B cell (primary cell): ENCODE measurements at regions not wholly inside any gene's neighbourhood (a gene's known extent, or its start where the extent isn't known, plus 50 kb on each side); places are given as distances from the start of the nearest gene placed in this dataset.
"Not testable (repeated sequence)": the region's sequence is repeated elsewhere in the genome, so short reads cannot be mapped to it uniquely, and the experiment has no call there.

ENCODE experiments used
- ATAC-seq: fragments of 200-7000 bp; cut with Tn5 transposase; one replicate; pipeline ENCODE4 v1.10.0; 2021; ENCODE audit warnings: low read depth, mild to moderate bottlenecking, moderate number of reproducible peaks, moderate library complexity
- CTCF ChIA-PET: fragments of 350-600 bp; sonication (Branson Sonifier 250); formaldehyde crosslinking; loops from one replicate; lab custom pipeline; 2021; ENCODE audit warnings: antibody characterized with exemption, inconsistent platforms; lab: Charles Lee
- POLR2A ChIA-PET: fragments of 350-600 bp; sonication (Branson Sonifier 250); formaldehyde crosslinking; loops from one replicate; lab custom pipeline; 2021; ENCODE audit warnings: antibody characterized with exemption; lab: Charles Lee
- DNase-seq: peaks from one replicate; pipeline ENCODE4 v3.0.0; 2013
- H2AFZ ChIP-seq: 2 replicates; pipeline ENCODE4 v1.6.1; 2012; ENCODE audit warnings: mild to moderate bottlenecking, low read depth, low read length; ENCODE audit not compliant: insufficient read depth, poor library complexity, severe bottlenecking
- H3K27ac ChIP-seq, 2 donors: 1 replicate in 1 of 2; 2 replicates in 1 of 2; pipeline ENCODE4 v1.5.1; 2012 to 2013; ENCODE audit warnings: low read length in 2 of 2, mild to moderate bottlenecking in 2 of 2, moderate library complexity in 1 of 2
- H3K27me3 ChIP-seq, 4 experiments: fragments of 200-600 bp in 1 of 4; sonication (generic) in 1 of 4; replicated peaks in 1 of 4; 1 replicate in 2 of 4; 2 replicates in 2 of 4; pipeline versions ENCODE4 v1.6.1 to v1.7.0; 2013 to 2016; ENCODE audit warnings: low read length in 3 of 4, mild to moderate bottlenecking in 2 of 4, mixed read lengths in 1 of 4, moderate library complexity in 1 of 4; ENCODE audit not compliant: insufficient read depth in 4 of 4, control insufficient read depth in 3 of 4; ENCODE audit errors: control extremely low read depth in 1 of 4
- H3K36me3 ChIP-seq, 2 experiments: replicated peaks in 1 of 2; 1 replicate in 1 of 2; 2 replicates in 1 of 2; pipeline versions ENCODE4 v1.6.1 to v1.7.1; 2013; ENCODE audit warnings: low read length in 1 of 2; ENCODE audit not compliant: insufficient read depth in 2 of 2, control insufficient read depth in 1 of 2; ENCODE audit errors: control extremely low read depth in 1 of 2, extremely low read depth in 1 of 2
- H3K4me1 ChIP-seq, 2 donors: fragments of 200-600 bp in 1 of 2; sonication (generic) in 1 of 2; 1 replicate in 1 of 2; 2 replicates in 1 of 2; pipeline versions ENCODE4 v1.5.1 to v1.6.1; 2013 to 2017; ENCODE audit warnings: low read length in 2 of 2; ENCODE audit not compliant: control insufficient read depth in 2 of 2, insufficient read depth in 2 of 2
- H3K4me2 ChIP-seq: replicated peaks from 2 replicates; pipeline ENCODE3; 2012; ENCODE audit warnings: mild to moderate bottlenecking, low read depth, low read length; ENCODE audit not compliant: poor library complexity, severe bottlenecking
- H3K4me3 ChIP-seq, 5 experiments: fragments of 200-600 bp in 1 of 5; sonication (generic) in 1 of 5; 1 replicate in 3 of 5; 2 replicates in 2 of 5; pipeline versions ENCODE4 v1.5.1 to v1.7.0; 2011 to 2016; ENCODE audit warnings: low read length in 4 of 5, mild to moderate bottlenecking in 4 of 5, low read depth in 2 of 5, control low read depth in 1 of 5, moderate library complexity in 1 of 5; ENCODE audit not compliant: insufficient read depth in 1 of 5; ENCODE audit errors: control extremely low read depth in 1 of 5, extremely low read depth in 1 of 5
- H3K79me2 ChIP-seq: fragments of 200-600 bp; sonication (generic); one replicate; pipeline ENCODE4 v1.6.0; 2016; ENCODE audit warnings: low read length; ENCODE audit not compliant: control insufficient read depth, insufficient read depth
- H3K9ac ChIP-seq: fragments of 200-600 bp; sonication (generic); 2 replicates; pipeline ENCODE4 v1.6.1; 2017; ENCODE audit warnings: mild to moderate bottlenecking, low read length, moderate library complexity
- H3K9me3 ChIP-seq, 3 donors: one replicate each; pipeline versions ENCODE4 v1.6.1 to v1.7.1; 2013; ENCODE audit warnings: low read length in 2 of 3; ENCODE audit not compliant: control insufficient read depth in 2 of 3, insufficient read depth in 1 of 3; ENCODE audit errors: control extremely low read depth in 1 of 3
- H4K20me1 ChIP-seq: 2 replicates; pipeline ENCODE4 v1.6.0; 2012; ENCODE audit warnings: mild to moderate bottlenecking, low read length; ENCODE audit not compliant: insufficient read depth, control insufficient read depth, poor library complexity, severe bottlenecking
- H3K27ac Mint-ChIP-seq: one replicate; pipeline ENCODE4 v1.8.0; 2021; ENCODE audit warnings: mixed read lengths
- H3K27me3 Mint-ChIP-seq: one replicate; pipeline ENCODE4 v1.8.0; 2021; ENCODE audit warnings: mixed read lengths
- H3K4me1 Mint-ChIP-seq: one replicate; pipeline ENCODE4 v1.8.0; 2021; ENCODE audit warnings: mixed read lengths
- H3K4me3 Mint-ChIP-seq: one replicate; pipeline ENCODE4 v1.8.0; 2021; ENCODE audit warnings: mixed read lengths
- H3K9me3 Mint-ChIP-seq: one replicate; pipeline ENCODE4 v1.8.0; 2022; ENCODE audit warnings: mixed read lengths; ENCODE audit not compliant: insufficient read depth
- EZH2 ChIP-seq: IDR thresholded peaks from 2 replicates; pipeline ENCODE4 v1.6.1; 2012; ENCODE audit warnings: borderline replicate concordance, low read depth, mild to moderate bottlenecking, moderate library complexity, low read length; ENCODE audit not compliant: insufficient read depth, poor library complexity, severe bottlenecking
- WGBS: methylation state at CpG from one replicate; pipeline ENCODE4 v1.1.5; 2013; ENCODE audit warnings: missing lambda C conversion rate; ENCODE audit not compliant: insufficient coverage; 5-methylcytosine and 5-hydroxymethylcytosine counted together
- intact Hi-C: fragments of 100-400 bp; cut with micrococcal nuclease; formaldehyde crosslinking; loops from one replicate; pipeline ENCODE4 v1.10.0; 2022
- TF ChIP-seq, protein P1 (sequence below): fragments of 200-600 bp; IDR thresholded peaks from one replicate; pipeline ENCODE4 v1.8.0; 2022; ENCODE audit warnings: antibody characterized with exemption, mild to moderate bottlenecking

- DNase-seq, H3K27ac ChIP-seq, CTCF ChIA-PET, H3K27me3 Mint-ChIP-seq, H3K27me3 ChIP-seq, ATAC-seq, H3K79me2 ChIP-seq, H2AFZ ChIP-seq, H3K9me3 ChIP-seq, H3K27ac Mint-ChIP-seq, H4K20me1 ChIP-seq, H3K4me1 Mint-ChIP-seq, H3K9me3 Mint-ChIP-seq, H3K36me3 ChIP-seq, H3K4me2 ChIP-seq, H3K4me3 ChIP-seq, H3K4me3 Mint-ChIP-seq, H3K4me1 ChIP-seq, H3K9ac ChIP-seq, intact Hi-C loops, POLR2A ChIA-PET: not testable (repeated sequence)
- 98% methylated on average over 15 of the region's 15 CpGs for WGBS
Measured at GRCh38 chr4:18417651-18418050, 396.1 kb upstream of the LCORL start.

GRCh38 chr4:18406264-18406663 is 384.7 kb upstream of the LCORL start:
- Histone ChIP-seq H3K36me3 (no peaks in the 10 kb centered on the region), H3K79me2 (no peaks in the 10 kb centered on the region), H3K27me3 (no peaks in the 10 kb centered on the region), H3K4me2 (no peak overlapping the region), H3K4me3 (no peak overlapping the region), H3K9me3 (no peaks in the 10 kb centered on the region), H3K4me1 (no peaks in the 10 kb centered on the region), H3K9ac (no peak overlapping the region), H3K27ac (no peak overlapping the region), H4K20me1 (no peaks in the 10 kb centered on the region), H2AFZ (no peak overlapping the region)
- H3K4me3 Mint-ChIP-seq = no peak overlapping the region
- no peaks in the 10 kb centered on the region for H3K4me1 Mint-ChIP-seq
- H3K27ac Mint-ChIP-seq = no peak overlapping the region
- ChIA-PET POLR2A (no interaction called here), CTCF (interaction anchor here (0.5 kb wide), 1 partner anchor 21 kb away, joined by 3 read pairs; no protein-coding TSS in a partner anchor)
- intact Hi-C loops = no loop called here
- no peak for TF ChIP-seq EZH2
- TF ChIP-seq, protein P1, sequence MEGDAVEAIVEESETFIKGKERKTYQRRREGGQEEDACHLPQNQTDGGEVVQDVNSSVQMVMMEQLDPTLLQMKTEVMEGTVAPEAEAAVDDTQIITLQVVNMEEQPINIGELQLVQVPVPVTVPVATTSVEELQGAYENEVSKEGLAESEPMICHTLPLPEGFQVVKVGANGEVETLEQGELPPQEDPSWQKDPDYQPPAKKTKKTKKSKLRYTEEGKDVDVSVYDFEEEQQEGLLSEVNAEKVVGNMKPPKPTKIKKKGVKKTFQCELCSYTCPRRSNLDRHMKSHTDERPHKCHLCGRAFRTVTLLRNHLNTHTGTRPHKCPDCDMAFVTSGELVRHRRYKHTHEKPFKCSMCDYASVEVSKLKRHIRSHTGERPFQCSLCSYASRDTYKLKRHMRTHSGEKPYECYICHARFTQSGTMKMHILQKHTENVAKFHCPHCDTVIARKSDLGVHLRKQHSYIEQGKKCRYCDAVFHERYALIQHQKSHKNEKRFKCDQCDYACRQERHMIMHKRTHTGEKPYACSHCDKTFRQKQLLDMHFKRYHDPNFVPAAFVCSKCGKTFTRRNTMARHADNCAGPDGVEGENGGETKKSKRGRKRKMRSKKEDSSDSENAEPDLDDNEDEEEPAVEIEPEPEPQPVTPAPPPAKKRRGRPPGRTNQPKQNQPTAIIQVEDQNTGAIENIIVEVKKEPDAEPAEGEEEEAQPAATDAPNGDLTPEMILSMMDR = no peak
- 71% methylated on average over 1 of the region's 1 CpG for WGBS
- DNase-seq = no peak
- no peaks in the 10 kb centered on the region for H3K27me3 Mint-ChIP-seq
- ATAC-seq = no peak
- H3K9me3 Mint-ChIP-seq = no peaks in the 10 kb centered on the region
